Right atrium auricular region (tissue), 2 donors: ENCODE measurements at regions not wholly inside any gene's neighbourhood (a gene's known extent, or its start where the extent isn't known, plus 50 kb on each side); places are given as distances from the start of the nearest gene placed in this dataset.

ENCODE experiments used
- DNase-seq: peaks from one replicate; pipeline ENCODE4 v3.0.0-alpha.2; 2019; ENCODE audit warnings: low spot score
- H3K27ac ChIP-seq, 2 donors: fragments of 200-600 bp; sonication (generic); 1 replicate in 1 of 2; 2 replicates in 1 of 2; pipeline ENCODE4 v1.5.1; 2016 to 2019
- H3K27me3 ChIP-seq, 2 donors: fragments of 200-600 bp; sonication (generic); one replicate each; pipeline versions ENCODE4 v1.5.1 to v1.6.0; 2017 to 2019
- H3K36me3 ChIP-seq: fragments of 200-600 bp; sonication (generic); one replicate; pipeline ENCODE4 v1.5.1; 2016
- H3K4me1 ChIP-seq, 2 donors: fragments of 200-600 bp; sonication (generic); one replicate each; pipeline versions ENCODE4 v1.5.1 to v1.6.0; 2017 to 2019
- H3K4me3 ChIP-seq, 2 donors: fragments of 200-600 bp; sonication (generic); 1 replicate in 1 of 2; 2 replicates in 1 of 2; pipeline ENCODE4 v1.5.1; 2017 to 2019; ENCODE audit warnings: mild to moderate bottlenecking in 1 of 2, moderate library complexity in 1 of 2
- H3K9me3 ChIP-seq, 2 donors: fragments of 200-600 bp; sonication (generic); one replicate each; pipeline ENCODE4 v1.5.1; 2019
- TF ChIP-seq, protein P1 (sequence below), 2 donors: fragments of 200-600 bp; sonication (generic); IDR thresholded peaks; one replicate each; pipeline ENCODE4 v1.5.1; 2019; ENCODE audit warnings: antibody characterized with exemption in 2 of 2

DNA sequence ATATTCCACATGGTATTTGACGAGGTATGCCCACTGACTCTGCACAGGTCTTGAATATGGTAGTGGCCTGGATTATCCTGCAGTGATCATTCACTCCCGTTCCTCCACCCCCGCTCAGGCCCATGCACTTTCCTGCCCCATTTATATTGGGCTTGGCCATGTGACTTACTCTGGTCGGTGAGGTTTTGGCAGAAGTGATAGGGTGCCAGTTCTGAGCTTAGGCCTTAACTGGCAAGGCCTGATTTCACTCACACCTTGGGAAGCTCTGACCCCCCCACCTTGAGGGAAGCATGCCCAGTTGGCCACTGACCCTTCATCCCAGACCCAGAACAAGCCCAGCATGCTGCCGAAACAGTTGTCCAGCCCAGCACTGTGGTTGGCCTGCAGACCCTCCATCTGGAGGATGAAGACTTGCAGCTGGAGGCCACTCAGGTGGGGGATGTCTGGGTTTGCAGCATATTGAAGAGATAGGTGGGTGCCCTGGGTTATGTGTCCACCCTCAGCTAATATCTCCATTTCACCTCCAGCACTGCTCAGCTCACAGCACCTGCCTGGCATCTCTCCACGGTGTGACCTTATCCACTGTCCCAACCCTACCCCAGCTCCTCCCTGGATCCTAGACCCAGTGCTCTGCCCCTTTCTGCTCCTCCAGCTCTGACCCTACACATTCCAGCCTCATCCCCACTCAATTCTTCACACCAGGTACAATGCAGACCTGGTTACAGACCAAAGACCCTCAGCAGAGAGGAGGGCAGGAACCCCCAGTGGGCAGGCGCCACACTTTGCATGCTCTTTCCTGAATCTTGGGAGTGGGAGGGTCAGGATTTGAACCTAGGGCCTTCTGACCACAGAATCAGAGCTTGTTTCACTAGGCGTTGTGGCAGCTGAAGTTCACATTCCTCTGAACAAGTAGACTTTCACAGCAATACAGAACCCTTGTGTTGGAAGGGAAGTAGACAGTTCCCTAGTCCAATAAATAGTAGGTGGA is 138.1 kb upstream of the CHST15 start:
- no peak overlapping the region for H3K4me3 ChIP-seq
- no peaks in the 10 kb centered on the region for H3K36me3 ChIP-seq
- H3K4me1 ChIP-seq = no peaks in the 10 kb centered on the region
- DNase-seq = no peak
- no peak overlapping the region for H3K27ac ChIP-seq
- TF ChIP-seq, protein P1, sequence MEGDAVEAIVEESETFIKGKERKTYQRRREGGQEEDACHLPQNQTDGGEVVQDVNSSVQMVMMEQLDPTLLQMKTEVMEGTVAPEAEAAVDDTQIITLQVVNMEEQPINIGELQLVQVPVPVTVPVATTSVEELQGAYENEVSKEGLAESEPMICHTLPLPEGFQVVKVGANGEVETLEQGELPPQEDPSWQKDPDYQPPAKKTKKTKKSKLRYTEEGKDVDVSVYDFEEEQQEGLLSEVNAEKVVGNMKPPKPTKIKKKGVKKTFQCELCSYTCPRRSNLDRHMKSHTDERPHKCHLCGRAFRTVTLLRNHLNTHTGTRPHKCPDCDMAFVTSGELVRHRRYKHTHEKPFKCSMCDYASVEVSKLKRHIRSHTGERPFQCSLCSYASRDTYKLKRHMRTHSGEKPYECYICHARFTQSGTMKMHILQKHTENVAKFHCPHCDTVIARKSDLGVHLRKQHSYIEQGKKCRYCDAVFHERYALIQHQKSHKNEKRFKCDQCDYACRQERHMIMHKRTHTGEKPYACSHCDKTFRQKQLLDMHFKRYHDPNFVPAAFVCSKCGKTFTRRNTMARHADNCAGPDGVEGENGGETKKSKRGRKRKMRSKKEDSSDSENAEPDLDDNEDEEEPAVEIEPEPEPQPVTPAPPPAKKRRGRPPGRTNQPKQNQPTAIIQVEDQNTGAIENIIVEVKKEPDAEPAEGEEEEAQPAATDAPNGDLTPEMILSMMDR (IDR thresholded peaks at IDR 0.05) = no peak
- no peaks in the 10 kb centered on the region for H3K27me3 ChIP-seq
- H3K9me3 ChIP-seq = peaks cover 0 to 3% of the 10 kb centered on the region in 2 donors

DNA sequence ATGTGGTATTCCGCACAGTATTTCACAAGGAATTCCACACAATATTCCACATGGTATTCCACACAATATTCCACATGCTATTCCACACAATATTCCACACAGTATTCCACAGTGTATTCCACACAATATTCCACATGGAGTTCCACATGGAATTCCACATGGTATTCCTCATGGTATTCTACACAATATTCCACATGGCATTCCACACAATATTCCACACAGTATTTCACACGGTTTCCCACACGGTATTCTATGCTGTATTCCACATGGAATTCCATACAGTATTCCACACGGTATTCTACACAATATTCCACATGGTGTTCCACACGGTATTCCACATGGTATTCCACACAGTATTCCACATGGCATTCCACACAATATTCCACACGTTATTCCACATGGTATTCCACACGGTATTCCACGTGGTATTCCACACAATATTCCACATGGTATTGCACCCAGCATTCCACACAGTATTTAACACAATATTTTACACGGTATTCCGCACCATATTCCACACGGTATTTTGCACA is 137.3 kb upstream of the CHST15 start:
- Histone ChIP-seq H3K9me3 (no peaks in the 10 kb centered on the region), H3K4me1 (no peaks in the 10 kb centered on the region), H3K27me3 (no peaks in the 10 kb centered on the region), H3K27ac (no peak overlapping the region), H3K36me3 (no peaks in the 10 kb centered on the region), H3K4me3 (no peak overlapping the region)
- TF ChIP-seq, protein P1 (IDR thresholded peaks at IDR 0.05) = no peak
- DNase-seq = no peak

DNA sequence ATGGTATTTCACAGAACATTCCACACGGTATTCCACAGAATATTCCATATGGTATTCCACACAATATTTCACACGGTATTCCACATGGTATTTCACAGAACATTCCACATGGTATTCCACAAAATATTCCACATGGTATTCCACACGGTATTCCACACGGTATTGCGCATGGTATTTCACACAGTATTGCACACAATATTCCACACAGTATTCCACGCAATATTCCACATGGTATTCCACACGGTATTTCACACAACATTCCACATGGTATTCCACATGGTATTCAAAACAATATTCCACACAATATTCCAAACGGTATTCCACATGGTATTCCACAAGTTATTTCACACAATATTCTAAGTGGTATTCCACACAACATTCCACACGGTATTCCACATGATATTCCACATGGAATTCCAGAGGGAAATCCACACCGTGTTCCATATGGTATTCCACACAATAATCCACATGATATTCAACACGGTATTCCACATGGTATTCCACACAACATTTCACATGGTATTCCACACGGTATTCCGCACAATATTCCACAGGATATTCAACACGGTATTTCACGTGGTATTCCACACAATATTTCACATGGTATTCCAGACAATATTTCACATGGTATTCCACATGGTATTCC is 136.7 kb upstream of the CHST15 start:
- Histone ChIP-seq H3K27me3 (no peaks in the 10 kb centered on the region), H3K4me3 (no peak overlapping the region), H3K36me3 (no peaks in the 10 kb centered on the region), H3K4me1 (no peaks in the 10 kb centered on the region), H3K9me3 (no peaks in the 10 kb centered on the region), H3K27ac (no peak overlapping the region)
- DNase-seq = no peak
- TF ChIP-seq, protein P1 (IDR thresholded peaks at IDR 0.05) = no peak

DNA sequence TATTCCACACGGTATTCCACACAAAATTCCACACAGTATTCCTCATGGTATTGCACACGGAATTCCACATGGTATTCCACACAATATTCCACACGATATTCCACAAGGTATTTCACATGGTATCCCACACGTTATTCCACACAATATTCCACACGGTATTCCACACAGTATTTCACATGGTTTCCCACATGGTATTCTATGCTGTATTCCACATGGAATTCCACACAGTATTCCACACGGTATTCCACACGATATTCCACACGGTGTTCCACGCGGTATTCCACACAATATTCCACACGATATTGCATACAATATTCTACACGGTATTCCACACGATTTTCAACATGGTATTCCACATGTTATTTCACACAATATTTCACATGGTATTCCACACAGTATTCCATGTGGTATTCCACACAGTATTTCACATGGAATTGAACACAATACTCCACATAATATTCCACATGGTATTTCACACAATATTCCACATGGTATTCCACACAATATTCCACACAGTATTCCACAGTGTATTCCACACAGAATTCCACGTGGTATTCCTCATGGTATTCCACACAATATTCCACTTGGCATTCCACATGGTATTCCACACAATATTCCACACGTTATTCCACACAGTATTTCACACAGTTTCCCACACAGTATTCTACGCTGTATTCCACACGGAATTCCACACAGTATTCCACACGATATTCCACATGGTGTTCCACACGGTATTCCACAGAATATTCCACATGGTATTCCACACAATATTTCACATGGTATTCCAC is 136.0 kb upstream of the CHST15 start:
- Histone ChIP-seq H3K36me3 (no peaks in the 10 kb centered on the region), H3K27me3 (no peaks in the 10 kb centered on the region), H3K4me3 (no peak overlapping the region), H3K9me3 (no peaks in the 10 kb centered on the region), H3K4me1 (no peaks in the 10 kb centered on the region), H3K27ac (no peak overlapping the region)
- TF ChIP-seq, protein P1 (IDR thresholded peaks at IDR 0.05) = no peak
- DNase-seq = no peak

DNA sequence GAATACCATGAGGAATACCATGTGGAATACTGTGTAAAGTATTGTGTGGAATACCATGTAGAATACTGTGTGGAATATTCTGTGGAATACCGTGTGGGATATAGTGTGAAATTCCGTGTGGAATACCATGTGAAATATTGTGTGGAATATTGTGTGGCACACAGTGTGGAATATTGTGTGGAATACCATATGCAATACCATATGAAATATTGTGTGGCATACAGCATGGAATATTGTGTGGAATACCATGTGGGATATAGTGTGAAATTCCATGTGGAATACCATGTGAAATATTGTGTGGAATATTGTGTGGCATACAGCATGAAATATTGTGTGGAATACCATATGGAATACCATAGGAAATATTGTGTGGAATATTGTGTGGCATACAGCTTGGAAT is 135.1 kb upstream of the CHST15 start:
- TF ChIP-seq, protein P1 (IDR thresholded peaks at IDR 0.05) = no peak
- no peaks in the 10 kb centered on the region for H3K4me1 ChIP-seq
- no peaks in the 10 kb centered on the region for H3K36me3 ChIP-seq
- H3K4me3 ChIP-seq = no peak overlapping the region
- H3K27me3 ChIP-seq = no peaks in the 10 kb centered on the region
- H3K9me3 ChIP-seq = no peaks in the 10 kb centered on the region
- DNase-seq = no peak
- no peak overlapping the region for H3K27ac ChIP-seq
